ENCODE measurements at regions not wholly inside any gene's neighbourhood (a gene's known extent, or its start where the extent isn't known, plus 50 kb on each side); places are given as distances from the start of the nearest gene placed in this dataset.
"Not testable (repeated sequence)": the region's sequence is repeated elsewhere in the genome, so short reads cannot be mapped to it uniquely, and the experiment has no call there.

- DNase-seq (ENCODE audit: low spot score): no peak
These were observed 161.6 kb upstream of the EXOC2 start for GRCh38 chr6:854406-855118.

- DNase-seq (ENCODE audit: low spot score): not testable (repeated sequence)
These were observed 159.3 kb upstream of the EXOC2 start for GRCh38 chr6:852216-852615.

GRCh38 chr6:849075-849506 lies 156.2 kb upstream of the EXOC2 start:
- DNase-seq (ENCODE audit: low spot score): no peak

GRCh38 chr6:845566-845965 lies 152.6 kb upstream of the EXOC2 start:
- no peak for DNase-seq (ENCODE audit: low spot score)

- DNase-seq (ENCODE audit: low spot score): no peak
These were observed 152.2 kb upstream of the EXOC2 start for GRCh38 chr6:845101-845500.

GRCh38 chr6:842141-842540 lies 149.2 kb upstream of the EXOC2 start:
- DNase-seq (ENCODE audit: low spot score): no peak

- DNase-seq (ENCODE audit: low spot score): no peak
These were observed 148.6 kb upstream of the EXOC2 start for GRCh38 chr6:841569-841968.

GRCh38 chr6:839201-839600 lies 146.3 kb upstream of the EXOC2 start:
- no peak for DNase-seq (ENCODE audit: low spot score)

GRCh38 chr6:837380-837779 lies 144.4 kb upstream of the EXOC2 start:
- DNase-seq (ENCODE audit: low spot score): no peak

GRCh38 chr6:836276-836853 lies 143.4 kb upstream of the EXOC2 start:
- no peak for DNase-seq (ENCODE audit: low spot score)

GRCh38 chr6:835476-836160 lies 142.7 kb upstream of the EXOC2 start:
- DNase-seq (ENCODE audit: low spot score): no peak

GRCh38 chr6:834866-835265 lies 141.9 kb upstream of the EXOC2 start:
- no peak for DNase-seq (ENCODE audit: low spot score)

GRCh38 chr6:834190-834589 lies 141.3 kb upstream of the EXOC2 start:
- DNase-seq (ENCODE audit: low spot score): no peak

GRCh38 chr6:832804-833203 lies 139.9 kb upstream of the EXOC2 start:
- not testable (repeated sequence) for DNase-seq (ENCODE audit: low spot score)

- no peak for DNase-seq (ENCODE audit: low spot score)
These were observed 137.9 kb upstream of the EXOC2 start for GRCh38 chr6:830667-831327.

- no peak for DNase-seq (ENCODE audit: low spot score)
These were observed 136.7 kb upstream of the EXOC2 start for GRCh38 chr6:829656-830055.

- DNase-seq (ENCODE audit: low spot score): no peak
These were observed 134.5 kb upstream of the EXOC2 start for GRCh38 chr6:827431-827830.

GRCh38 chr6:819122-819521 lies 126.2 kb upstream of the EXOC2 start:
- no peak for DNase-seq (ENCODE audit: low spot score)

- DNase-seq (ENCODE audit: low spot score): no peak
These were observed 125.3 kb upstream of the EXOC2 start for GRCh38 chr6:818196-818595.

- no peak for DNase-seq (ENCODE audit: low spot score)
These were observed 123.7 kb upstream of the EXOC2 start for GRCh38 chr6:816510-817084.

GRCh38 chr6:815348-815738 lies 122.4 kb upstream of the EXOC2 start:
- DNase-seq (ENCODE audit: low spot score): no peak

Data from globus pallidus (tissue), 1 donor.